ENCODE measurements at regions not wholly inside any gene's neighbourhood (a gene's known extent, or its start where the extent isn't known, plus 50 kb on each side); places are given as distances from the start of the nearest gene placed in this dataset.

- no peak for DNase-seq (ENCODE audit: low read depth, low spot score)
- in situ Hi-C loops (cut with HindIII; ENCODE audit: low pct_unique_long_range_greater_than_20kb, low sequenced_read_pairs) = no loop called here
These were observed 210.7 kb upstream of the PPP2R2D start for GRCh38 chr10:131689954-131690757.

- no peak for DNase-seq (ENCODE audit: low read depth, low spot score)
- in situ Hi-C loops (cut with HindIII; ENCODE audit: low pct_unique_long_range_greater_than_20kb, low sequenced_read_pairs) = no loop called here
These were observed 210.0 kb upstream of the PPP2R2D start for GRCh38 chr10:131690805-131691239.

- in situ Hi-C loops (cut with HindIII; ENCODE audit: low pct_unique_long_range_greater_than_20kb, low sequenced_read_pairs) = no loop called here
- DNase-seq (ENCODE audit: low read depth, low spot score) = no peak
These were observed 209.2 kb upstream of the PPP2R2D start for GRCh38 chr10:131691481-131692090.

DNA sequence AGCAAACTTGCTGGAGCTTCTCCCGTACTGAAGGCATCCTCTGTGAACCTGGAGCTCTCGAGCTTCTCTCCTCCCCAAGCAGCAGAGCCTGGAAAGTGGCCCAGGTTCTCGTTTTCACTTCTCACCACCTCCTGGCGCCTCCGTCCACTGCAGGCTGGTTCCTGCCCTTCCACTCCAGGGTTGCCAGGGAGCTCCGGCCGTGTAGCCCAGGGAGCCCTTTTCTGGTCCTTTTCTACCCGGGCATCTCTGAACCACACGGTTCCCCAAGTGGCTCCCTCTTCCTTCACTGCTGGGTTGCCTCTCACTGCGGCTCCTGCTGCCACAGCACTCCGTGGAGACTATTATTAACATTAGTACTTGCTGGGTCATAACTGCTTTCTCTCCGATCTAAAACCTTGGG, 208.6 kb upstream of the PPP2R2D start:
- in situ Hi-C loops (cut with HindIII; ENCODE audit: low pct_unique_long_range_greater_than_20kb, low sequenced_read_pairs) = no loop called here
- DNase-seq (ENCODE audit: low read depth, low spot score) = no peak

DNA sequence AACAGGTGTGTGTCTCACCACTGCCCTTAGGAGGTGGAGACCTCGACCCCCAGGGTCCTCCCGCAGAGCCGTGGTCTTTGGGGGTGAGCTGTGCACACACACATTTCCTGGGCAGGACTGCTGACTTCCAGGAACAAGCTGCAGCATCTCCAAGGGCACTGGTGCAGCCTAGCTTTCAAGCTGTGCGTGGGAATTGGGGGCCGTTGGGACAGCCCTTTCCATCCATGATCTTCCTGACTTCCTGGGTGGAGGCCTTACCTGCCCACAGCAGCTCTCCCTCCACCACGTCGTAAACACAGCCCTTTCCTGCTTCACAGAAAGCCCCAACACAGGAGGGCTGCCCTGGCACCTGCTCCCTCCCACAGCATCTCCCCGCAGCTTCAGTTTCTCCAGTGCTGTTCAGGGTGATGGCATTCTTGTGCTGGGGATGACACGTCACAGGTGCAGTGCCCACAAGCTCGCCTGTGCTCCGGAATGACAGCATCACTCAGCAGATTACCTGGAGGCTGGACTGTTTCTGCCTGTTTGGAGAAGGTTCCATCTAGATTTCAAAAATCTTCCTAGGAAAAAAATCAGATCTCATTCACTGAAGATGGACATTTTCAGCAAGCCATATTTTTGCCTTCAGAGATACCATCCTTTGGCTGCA, 208.0 kb upstream of the PPP2R2D start:
- in situ Hi-C loops (cut with HindIII; ENCODE audit: low pct_unique_long_range_greater_than_20kb, low sequenced_read_pairs) = no loop called here
- no peak for DNase-seq (ENCODE audit: low read depth, low spot score)

- DNase-seq (ENCODE audit: low read depth, low spot score) = no peak
- in situ Hi-C loops (cut with HindIII; ENCODE audit: low pct_unique_long_range_greater_than_20kb, low sequenced_read_pairs) = no loop called here
These were observed 207.0 kb upstream of the PPP2R2D start for GRCh38 chr10:131693766-131694165.

GRCh38 chr10:131694168-131694780, 206.5 kb upstream of the PPP2R2D start:
- DNase-seq (ENCODE audit: low read depth, low spot score) = no peak
- in situ Hi-C loops (cut with HindIII; ENCODE audit: low pct_unique_long_range_greater_than_20kb, low sequenced_read_pairs) = no loop called here

GRCh38 chr10:131694781-131695495, 205.9 kb upstream of the PPP2R2D start:
- DNase-seq (ENCODE audit: low read depth, low spot score) = no peak
- in situ Hi-C loops (cut with HindIII; ENCODE audit: low pct_unique_long_range_greater_than_20kb, low sequenced_read_pairs) = no loop called here

- no peak for DNase-seq (ENCODE audit: low read depth, low spot score)
- in situ Hi-C loops (cut with HindIII; ENCODE audit: low pct_unique_long_range_greater_than_20kb, low sequenced_read_pairs) = no loop called here
These were observed 205.2 kb upstream of the PPP2R2D start for GRCh38 chr10:131695496-131696165.

DNA sequence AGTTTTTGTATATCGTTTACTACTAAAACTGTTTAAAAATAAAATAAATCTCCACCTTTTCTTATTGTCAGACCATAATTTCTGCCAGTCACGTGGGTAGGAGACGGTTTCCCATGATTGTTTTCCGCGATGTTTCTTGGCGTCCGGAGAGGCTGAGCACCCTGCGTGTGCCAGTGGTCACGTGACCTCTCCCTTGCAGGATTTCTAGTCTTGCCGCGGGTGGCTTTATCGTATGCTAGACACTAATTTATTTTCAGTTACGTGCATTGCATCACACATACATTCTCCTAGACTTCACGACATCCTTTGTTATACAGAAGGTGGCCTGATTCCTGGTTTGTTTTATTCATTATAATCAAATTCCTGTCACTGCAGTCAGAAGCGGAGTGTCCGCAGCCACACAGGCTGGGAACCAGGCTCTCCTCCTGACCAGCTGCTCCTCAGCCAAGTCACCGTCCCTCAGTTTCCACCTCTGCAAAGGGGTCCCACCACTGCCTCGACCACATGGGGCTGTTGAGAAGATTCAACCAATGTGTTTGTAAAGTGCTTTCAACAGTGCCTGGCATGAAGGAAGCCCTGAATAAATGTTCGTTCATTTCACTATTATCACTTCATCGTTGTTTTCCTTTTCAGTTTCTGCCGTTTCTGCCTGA, 203.2 kb upstream of the PPP2R2D start:
- in situ Hi-C loops (cut with HindIII; ENCODE audit: low pct_unique_long_range_greater_than_20kb, low sequenced_read_pairs) = no loop called here
- DNase-seq (ENCODE audit: low read depth, low spot score) = no peak

DNA sequence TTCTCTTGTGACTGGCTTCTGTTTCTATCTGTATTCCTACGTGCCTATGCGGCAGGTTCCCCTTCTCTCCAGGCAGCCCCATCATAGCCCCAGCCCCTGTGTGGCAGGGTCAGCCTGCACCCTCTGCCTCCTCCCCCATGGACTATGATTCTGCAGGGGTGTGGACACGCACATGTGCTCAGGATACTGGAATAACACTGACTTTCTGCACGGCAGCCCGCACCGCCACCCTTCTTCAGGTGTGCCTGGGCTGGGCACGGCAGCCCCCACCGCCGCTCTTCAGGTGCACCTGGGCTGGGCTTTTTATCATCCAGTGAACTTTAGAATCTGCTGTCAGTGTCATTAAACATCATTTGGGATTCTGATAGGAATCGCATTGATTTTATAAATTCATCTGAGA, 202.6 kb upstream of the PPP2R2D start:
- DNase-seq (ENCODE audit: low read depth, low spot score) = no peak

GRCh38 chr10:131698986-131699385, 201.8 kb upstream of the PPP2R2D start:
- in situ Hi-C loops (cut with HindIII; ENCODE audit: low pct_unique_long_range_greater_than_20kb, low sequenced_read_pairs) = no loop called here
- DNase-seq (ENCODE audit: low read depth, low spot score) = no peak

More for the DNA sequence above, 202.6 kb upstream of the PPP2R2D start:
- in situ Hi-C loops (cut with HindIII; ENCODE audit: low pct_unique_long_range_greater_than_20kb, low sequenced_read_pairs) = no loop called here

DNA sequence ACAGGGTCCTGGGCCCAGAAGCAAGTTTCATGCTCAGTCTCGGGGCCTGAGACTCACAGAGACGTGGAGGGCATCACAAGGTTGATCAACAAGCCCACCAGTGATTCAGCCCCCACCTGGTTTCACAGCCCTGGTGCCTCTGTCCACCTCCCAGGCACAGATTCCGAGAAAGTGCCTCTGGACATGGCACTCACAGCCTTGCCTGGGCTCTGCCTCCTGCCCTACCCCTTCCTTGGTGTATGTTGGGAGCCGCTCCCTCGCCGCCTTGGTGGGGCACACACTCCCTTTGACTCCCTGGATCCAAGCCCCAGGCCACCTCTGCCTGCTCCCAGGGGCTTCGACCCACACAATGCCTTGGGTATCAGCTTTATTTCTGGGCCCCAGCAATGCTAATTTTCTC, 200.8 kb upstream of the PPP2R2D start:
- no peak for DNase-seq (ENCODE audit: low read depth, low spot score)
- in situ Hi-C loops (cut with HindIII; ENCODE audit: low pct_unique_long_range_greater_than_20kb, low sequenced_read_pairs) = no loop called here

- no peak for DNase-seq (ENCODE audit: low read depth, low spot score)
- in situ Hi-C loops (cut with HindIII; ENCODE audit: low pct_unique_long_range_greater_than_20kb, low sequenced_read_pairs) = no loop called here
These were observed 200.3 kb upstream of the PPP2R2D start for GRCh38 chr10:131700506-131700905.

DNA sequence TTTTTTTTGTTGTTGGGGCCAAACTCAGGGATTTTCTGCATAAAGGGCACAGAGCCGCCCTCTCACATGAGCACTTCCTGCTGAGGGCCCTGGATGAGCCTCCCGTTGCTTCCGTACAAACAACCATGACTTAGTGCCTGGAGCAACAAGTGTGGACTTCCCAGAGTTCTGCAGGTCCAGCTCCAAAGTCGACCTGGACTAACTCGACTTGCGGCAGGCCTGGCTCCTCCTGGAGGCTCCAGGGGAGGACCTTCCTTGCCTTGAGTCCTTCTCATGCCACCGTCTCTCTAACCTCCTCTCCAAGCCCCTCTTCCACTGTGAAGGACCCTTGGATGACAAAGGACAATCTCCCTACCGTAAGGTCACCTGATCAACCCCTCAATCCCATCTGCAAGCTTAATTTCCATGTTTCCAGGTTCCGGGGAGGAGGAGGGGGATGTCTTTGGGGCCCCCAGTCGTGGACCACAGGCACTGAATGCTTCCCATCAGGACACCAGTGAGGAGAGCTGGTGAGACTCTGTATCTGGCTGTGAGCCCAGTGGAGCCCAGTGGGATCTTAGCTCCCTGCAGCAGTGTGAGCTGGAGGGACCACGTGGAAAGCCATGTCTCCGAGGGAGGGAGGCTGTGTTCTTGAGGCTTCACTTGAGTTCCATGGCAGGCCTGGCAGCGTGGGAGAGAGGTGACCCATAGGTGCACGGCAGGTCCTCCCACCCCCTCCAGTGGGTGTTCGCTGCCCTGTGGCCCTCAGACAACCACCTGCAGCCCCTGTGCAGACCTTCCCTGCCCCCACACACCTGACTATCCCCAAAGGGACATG, 199.5 kb upstream of the PPP2R2D start:
- in situ Hi-C loops (cut with HindIII; ENCODE audit: low pct_unique_long_range_greater_than_20kb, low sequenced_read_pairs) = no loop called here
- DNase-seq (ENCODE audit: low read depth, low spot score) = no peak
